GF-D8 (cell line): ENCODE measurements at regions not wholly inside any gene's neighbourhood (a gene's known extent, or its start where the extent isn't known, plus 50 kb on each side); places are given as distances from the start of the nearest gene placed in this dataset.
"Not testable (repeated sequence)": the region's sequence is repeated elsewhere in the genome, so short reads cannot be mapped to it uniquely, and the experiment has no call there.

Experiments used
- DNase-seq: peaks from one replicate; lab custom pipeline; 2025; lab: John Stamatoyannopoulos, UW

- DNase-seq, result no peak
Measured at GRCh38 chr4:84126061-84126787, 372.9 kb downstream of the NKX6-1 start.

GRCh38 chr4:84110040-84110439, 389.1 kb downstream of the NKX6-1 start:
- DNase-seq, result no peak

DNA sequence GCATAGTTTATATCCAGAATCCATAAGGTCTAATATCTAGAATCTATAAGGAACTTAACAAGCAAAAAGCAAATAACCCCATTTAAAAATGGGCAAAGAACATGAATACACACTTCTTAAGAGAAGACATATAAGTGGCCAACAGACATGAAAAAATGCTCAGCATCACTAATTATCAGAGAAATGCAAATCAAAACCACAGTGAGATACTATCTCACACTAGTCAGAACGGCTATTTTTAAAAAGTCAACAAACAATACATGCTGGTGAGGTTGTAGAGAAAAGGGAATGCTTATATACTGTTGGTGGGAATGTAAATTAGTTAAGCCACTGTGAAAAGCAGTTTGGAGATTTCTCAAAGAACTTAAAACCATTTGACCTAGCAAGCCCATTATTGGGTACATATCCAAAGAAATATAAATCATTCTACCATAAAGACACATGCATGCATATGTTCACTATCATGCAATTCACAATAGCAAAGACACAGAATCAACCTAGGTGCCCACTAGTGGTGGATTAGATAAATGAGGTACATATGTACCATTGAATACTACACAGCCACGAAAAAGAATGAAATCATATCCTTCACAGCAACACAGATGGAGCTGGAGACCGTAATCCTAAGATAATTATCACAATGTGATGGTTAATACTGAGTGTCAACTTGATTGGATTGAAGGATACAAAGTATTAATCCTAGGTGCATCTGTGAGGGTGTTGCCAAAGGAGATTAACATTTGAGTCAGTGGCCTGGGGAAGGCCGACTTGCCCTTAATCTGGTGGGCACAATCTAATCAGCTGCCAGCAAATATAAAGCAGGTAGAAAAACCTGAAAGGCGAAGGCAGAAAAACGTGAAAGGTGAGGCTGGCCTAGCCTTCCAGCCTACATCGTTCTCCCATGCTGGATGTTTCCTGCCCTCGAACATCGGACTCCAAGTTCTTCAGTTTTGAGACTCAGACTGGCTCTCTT, 397.2 kb downstream of the NKX6-1 start:
- not testable (repeated sequence) for DNase-seq

- no peak for DNase-seq
Measured at GRCh38 chr4:84100071-84100470, 399.0 kb downstream of the NKX6-1 start.

- DNase-seq, result no peak
Measured at GRCh38 chr4:84099599-84099998, 399.5 kb downstream of the NKX6-1 start.

GRCh38 chr4:84091266-84091665, 407.8 kb downstream of the NKX6-1 start:
- no peak for DNase-seq

DNA sequence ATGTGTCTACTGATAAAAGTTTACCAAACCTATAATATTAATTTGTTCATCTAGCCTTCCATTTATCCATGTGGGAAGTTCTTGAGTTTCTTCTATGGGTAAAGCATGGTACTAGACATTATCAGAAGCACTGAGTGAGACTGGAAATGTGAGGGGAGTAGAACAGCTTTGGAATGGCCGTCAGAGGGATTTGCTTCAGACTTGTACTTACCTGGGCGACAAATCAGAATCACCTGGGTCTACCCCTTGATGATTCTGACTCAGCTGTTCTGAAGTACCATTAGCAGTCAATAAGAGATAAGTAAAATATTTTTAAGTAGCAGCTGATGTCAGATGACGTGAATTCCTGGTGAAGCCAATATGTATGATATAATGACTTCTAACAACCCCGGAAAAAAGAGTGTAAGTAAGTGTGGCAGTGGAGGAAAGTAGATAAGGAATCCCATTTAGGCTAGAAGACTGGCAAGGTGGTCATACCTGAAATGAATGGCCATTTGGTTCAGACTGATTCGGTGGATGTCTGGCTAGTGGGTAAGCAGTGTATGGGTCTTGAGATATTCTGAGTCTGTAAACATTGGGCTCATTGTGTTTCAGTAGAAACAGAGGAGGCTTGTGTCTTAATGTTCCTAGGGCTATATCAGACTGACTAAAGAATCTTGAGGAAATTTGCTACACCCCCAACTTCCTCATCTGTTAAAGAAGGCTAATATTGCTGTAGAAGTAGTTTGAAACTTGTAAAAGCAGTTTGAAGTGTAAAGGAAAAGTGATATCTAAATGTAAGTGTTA, 409.2 kb downstream of the NKX6-1 start:
- DNase-seq, result no peak

- DNase-seq, result no peak
Measured at GRCh38 chr4:84085986-84086385, 413.1 kb downstream of the NKX6-1 start.

GRCh38 chr4:84070289-84070688, 428.8 kb downstream of the NKX6-1 start:
- no peak for DNase-seq

- no peak for DNase-seq
Measured at GRCh38 chr4:84063619-84064018, 435.5 kb downstream of the NKX6-1 start.

DNA sequence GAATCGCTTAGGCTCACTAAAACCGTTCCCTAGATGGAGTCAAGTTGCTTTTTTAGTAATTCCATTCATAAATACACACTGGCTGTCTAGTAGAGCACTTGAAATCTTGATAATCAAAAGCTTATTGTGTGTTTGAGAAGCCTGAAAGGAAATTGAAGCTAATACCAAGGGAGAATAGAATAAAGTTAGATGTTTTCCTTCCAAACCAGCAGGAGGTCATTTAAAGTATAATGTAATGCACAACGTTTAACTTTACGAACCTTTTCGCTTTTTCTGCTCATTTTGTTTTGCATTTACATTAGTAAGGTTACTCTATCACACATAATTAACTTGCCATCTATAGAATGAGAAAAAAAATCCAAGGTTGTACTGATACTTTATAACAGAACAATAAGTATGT, 440.9 kb downstream of the NKX6-1 start:
- DNase-seq, result no peak

DNA sequence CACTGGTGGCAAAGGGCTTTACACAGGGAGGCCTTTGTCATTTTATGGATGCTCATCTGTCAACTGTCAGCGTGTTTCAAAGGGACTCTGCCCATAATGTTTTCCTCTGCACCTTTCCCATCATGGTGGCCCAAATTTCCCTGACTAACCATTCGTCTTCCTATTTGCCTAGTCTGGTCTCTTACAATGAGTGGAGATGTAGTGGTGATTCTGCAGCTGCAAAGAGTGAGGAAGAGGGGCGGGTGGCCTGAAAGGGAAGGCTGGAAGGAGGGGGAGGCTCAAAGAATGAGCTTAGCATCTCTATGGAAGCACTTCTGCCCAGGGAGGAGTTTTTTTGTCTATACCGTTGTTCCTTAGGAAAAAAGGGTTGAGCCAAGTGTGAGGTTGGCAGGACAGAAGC, 447.5 kb downstream of the NKX6-1 start:
- DNase-seq, result no peak

DNA sequence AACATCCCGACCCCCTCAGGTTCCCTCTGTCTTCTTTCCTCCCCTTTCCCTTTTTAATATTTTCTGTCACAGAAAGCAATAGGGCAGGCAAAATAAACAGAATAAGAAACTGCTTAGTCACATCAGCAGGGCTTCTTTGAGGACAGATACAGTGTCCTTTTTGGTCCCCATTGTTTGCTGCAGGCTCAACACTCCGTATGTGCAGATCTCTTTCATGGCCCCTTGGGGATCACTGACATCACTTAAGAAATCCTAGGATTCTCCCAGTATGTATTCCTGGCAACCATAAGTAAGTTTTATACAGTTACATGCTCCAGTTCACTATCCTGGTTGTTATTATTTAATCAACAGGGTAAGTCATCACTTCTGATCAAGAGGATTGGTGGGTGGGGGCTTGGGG, 448.0 kb downstream of the NKX6-1 start:
- no peak for DNase-seq

GRCh38 chr4:84050015-84050414, 449.1 kb downstream of the NKX6-1 start:
- DNase-seq, result no peak

DNA sequence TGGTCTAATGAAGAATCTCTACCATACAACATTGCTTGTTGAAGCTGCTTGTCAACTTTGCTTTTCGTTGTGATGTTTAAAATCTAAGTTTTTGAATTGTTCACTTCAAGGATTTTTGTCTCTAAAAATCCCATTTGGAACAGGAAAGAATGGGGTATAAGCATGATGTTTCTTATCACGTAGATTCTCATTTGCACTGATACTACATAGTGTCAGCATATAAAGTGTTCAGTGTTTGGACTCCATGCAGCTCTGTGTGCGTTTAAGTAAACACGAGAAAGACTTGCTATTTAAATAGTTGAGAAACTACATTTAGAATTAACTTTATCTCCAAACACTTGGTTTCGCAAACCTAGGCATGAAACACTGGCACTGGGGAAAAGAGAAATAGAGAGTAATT, 452.5 kb downstream of the NKX6-1 start:
- no peak for DNase-seq

DNA sequence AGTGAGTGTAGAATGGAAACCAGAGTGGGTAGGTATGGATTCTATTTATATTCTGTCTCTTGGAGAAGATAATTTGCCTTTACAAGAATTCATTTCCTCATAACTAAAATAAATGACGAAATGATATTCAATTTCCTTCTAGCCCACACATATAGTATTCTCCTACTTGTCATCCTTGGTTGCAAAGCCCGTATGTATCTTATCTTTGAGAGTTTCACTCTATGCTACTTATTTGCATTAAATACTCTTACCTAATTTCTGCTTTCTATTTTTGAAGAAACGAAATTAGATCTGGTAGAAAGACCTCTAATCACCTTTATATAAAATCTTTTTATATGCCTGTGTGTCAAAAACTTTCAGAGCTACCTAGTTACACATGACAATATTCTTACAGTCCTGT, 457.7 kb downstream of the NKX6-1 start:
- DNase-seq, result no peak

DNA sequence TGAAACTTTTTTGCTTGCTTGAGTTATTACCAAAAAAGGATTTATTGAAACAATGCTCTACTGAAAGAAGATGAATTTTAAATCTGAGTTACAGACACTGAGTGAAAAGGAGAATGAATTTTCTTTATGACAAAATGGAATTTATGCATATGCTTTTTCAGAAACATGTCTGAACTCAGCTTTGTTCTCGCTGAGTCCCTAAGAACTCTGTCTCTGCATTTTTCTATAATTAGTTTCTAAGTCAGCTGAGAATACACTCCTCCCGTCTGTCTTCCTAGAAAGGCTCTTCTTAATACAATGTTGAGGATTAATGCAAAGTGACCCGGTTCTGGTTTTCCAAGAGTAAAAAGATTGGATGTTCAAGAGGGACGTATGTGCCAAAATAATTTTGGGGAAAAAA, 463.5 kb downstream of the NKX6-1 start:
- no peak for DNase-seq

DNA sequence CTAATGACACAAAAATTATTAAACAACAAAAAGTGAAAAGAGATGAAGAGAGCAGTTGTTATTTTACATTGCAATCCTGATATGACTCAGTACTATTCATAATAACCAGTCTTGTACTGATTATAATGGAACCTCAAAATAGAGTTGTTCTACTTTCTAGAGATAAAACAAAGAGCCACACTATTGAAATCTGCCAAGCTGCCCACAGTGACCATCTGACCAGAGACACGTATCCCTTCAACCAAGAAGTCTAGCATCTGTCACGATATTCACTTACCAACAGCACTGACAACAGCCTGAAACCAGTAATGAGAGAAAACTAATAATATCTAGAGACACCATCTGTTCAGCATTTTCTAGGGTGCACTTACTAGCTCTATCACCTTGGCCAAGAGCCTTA, 466.7 kb downstream of the NKX6-1 start:
- no peak for DNase-seq

- DNase-seq, result no peak
Measured at GRCh38 chr4:84031401-84031800, 467.7 kb downstream of the NKX6-1 start.

GRCh38 chr4:84028340-84028739, 470.8 kb downstream of the NKX6-1 start:
- DNase-seq, result no peak

- DNase-seq, result no peak
Measured at GRCh38 chr4:84024405-84024804, 474.7 kb downstream of the NKX6-1 start.

DNA sequence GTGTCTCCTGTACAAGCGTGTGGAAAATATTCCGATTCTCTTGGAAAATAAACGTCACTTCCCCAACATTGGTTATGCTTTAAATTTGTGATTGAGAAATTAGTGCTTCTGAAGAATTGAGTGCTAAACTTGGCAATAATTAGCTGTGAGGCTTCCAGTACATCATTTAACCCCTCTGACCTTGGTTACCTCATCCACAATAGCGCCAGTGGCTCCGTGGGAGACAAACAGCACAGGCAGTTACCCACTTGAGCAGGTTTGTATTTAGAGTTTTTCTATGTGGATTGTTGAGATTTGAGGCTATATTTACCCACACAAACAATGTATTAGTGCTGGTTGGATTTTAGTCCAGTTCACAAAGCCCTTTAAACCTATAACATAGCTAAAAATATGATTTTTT, 476.5 kb downstream of the NKX6-1 start:
- DNase-seq, result no peak
